ENCODE measurements at regions not wholly inside any gene's neighbourhood (a gene's known extent, or its start where the extent isn't known, plus 50 kb on each side); places are given as distances from the start of the nearest gene placed in this dataset.

DNA sequence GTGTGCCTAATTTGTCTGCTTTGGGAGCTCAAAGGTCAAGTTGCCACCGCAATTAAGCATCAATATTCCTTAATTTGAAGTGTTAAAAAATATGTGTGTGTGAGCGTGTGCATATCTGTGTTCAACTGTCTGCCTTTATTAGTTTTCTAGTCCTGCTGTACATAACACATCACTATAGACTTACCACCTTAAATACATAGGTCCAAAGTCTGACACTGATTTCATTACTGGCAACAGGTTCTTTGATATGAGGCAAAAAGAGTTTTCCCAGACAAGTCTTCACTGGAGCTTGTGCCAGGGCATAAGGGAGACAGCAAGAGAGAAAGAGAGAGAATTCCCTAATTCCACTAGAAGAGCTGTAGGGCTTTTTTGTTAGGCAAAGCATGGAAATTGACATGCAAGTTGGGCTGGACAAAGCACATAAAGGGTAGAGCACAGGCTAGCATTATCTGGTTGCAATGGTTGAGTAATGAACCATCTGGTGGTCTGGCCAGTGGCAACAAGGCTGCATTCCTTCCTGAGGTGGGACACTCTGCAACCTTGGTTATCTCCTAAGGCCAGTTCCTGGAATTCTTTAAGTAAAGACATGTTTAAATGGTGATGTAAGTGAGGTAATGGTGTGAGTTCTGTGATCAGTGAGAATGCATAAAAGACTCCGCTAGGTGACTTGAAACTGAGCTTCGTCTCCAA, 457.2 kb upstream of the ADAMTS5 start:
- no peak for TF ChIP-seq EZH2 (IDR thresholded peaks at IDR 0.05; ENCODE audit: insufficient read depth, poor library complexity, severe bottlenecking)
- TF ChIP-seq EZH2phosphoT487 (IDR thresholded peaks at IDR 0.05; ENCODE audit: insufficient read depth, low read depth): no peak

Data from GM23248 (cell line).